ENCODE measurements at regions not wholly inside any gene's neighbourhood (a gene's known extent, or its start where the extent isn't known, plus 50 kb on each side); places are given as distances from the start of the nearest gene placed in this dataset.

DNA sequence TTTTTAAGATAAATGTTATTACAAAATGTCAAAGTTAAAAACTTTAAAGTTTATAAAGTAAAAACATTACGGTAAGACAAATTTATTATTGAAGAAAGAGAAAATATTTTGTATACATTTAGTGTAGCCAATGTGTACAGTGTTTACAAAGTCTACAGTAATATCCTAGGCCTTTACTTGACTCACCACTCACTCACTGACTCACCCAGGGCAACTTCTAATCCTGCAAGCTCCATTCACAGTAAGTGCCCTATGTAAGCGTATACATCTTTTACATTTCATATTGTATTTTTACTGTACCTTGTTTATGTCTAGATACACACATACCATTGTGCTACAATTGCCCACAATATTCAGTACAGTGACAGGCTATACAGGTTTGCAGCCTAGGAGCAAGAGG lies 448.2 kb downstream of the KCTD12 start:
- no peak for DNase-seq
- in situ Hi-C loops (cut with MboI; ENCODE audit: low pct_unique_long_range_greater_than_20kb, low sequenced_read_pairs): no loop called here

DNA sequence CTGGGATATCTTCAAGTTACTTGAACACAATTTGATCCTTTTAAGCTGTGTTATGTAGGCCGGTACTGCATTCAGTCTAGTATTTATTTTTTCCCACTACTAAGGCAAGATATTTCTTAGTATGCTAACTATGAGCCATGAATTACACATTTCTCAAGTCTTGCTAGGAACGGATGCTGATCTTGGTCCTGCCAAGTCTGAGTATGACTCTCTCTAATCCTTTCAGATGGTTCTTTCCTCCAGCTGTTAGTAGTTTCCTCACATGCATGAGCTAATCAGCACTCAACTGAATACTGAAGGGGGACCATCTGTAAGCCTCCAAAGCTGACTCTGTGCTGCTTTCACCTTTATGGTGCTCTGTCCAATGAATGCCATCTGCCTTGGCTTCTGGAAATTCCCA lies 460.3 kb downstream of the KCTD12 start:
- in situ Hi-C loops (cut with MboI; ENCODE audit: low pct_unique_long_range_greater_than_20kb, low sequenced_read_pairs): no loop called here
- DNase-seq: no peak

DNA sequence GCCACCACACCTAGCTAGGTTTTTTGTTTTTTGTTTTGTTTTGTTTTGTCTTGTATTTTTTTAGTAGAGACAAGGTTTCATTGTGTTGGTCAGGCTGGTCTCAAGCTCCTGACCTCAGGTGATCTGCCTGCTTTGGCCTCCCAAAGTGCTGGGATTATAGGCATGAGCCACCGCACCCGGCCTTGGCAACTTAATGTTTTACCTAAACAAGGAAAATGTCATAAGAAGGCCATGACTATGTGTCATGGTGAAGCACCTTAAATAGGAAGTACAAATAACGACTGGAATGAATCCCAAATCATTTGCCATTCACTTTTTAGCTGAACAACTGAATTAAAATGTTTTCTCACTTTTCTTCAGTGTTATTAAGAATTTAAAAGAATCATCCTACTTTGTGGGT lies 465.2 kb downstream of the KCTD12 start:
- no peak for DNase-seq
- in situ Hi-C loops (cut with MboI; ENCODE audit: low pct_unique_long_range_greater_than_20kb, low sequenced_read_pairs): no loop called here

GRCh38 chr13:76418404-76418803 lies 467.8 kb downstream of the KCTD12 start:
- in situ Hi-C loops (cut with MboI; ENCODE audit: low pct_unique_long_range_greater_than_20kb, low sequenced_read_pairs): no loop called here
- DNase-seq: no peak

GRCh38 chr13:76414320-76414719 lies 471.9 kb downstream of the KCTD12 start:
- in situ Hi-C loops (cut with MboI; ENCODE audit: low pct_unique_long_range_greater_than_20kb, low sequenced_read_pairs): no loop called here
- no peak for DNase-seq

GRCh38 chr13:76406243-76406642 lies 480.0 kb downstream of the KCTD12 start:
- DNase-seq: no peak
- in situ Hi-C loops (cut with MboI; ENCODE audit: low pct_unique_long_range_greater_than_20kb, low sequenced_read_pairs): no loop called here

- in situ Hi-C loops (cut with MboI; ENCODE audit: low pct_unique_long_range_greater_than_20kb, low sequenced_read_pairs): no loop called here
- no peak for DNase-seq
Measured at GRCh38 chr13:76398425-76398824, 487.8 kb downstream of the KCTD12 start.

GRCh38 chr13:76397413-76397812 lies 488.8 kb downstream of the KCTD12 start:
- no peak for DNase-seq
- in situ Hi-C loops (cut with MboI; ENCODE audit: low pct_unique_long_range_greater_than_20kb, low sequenced_read_pairs): no loop called here

- no peak for DNase-seq
- in situ Hi-C loops (cut with MboI; ENCODE audit: low pct_unique_long_range_greater_than_20kb, low sequenced_read_pairs): no loop called here
Measured at GRCh38 chr13:76389321-76389720, 496.9 kb downstream of the KCTD12 start.

GRCh38 chr13:76387566-76387965 lies 498.6 kb downstream of the KCTD12 start:
- in situ Hi-C loops (cut with MboI; ENCODE audit: low pct_unique_long_range_greater_than_20kb, low sequenced_read_pairs): no loop called here
- DNase-seq: no peak

DNA sequence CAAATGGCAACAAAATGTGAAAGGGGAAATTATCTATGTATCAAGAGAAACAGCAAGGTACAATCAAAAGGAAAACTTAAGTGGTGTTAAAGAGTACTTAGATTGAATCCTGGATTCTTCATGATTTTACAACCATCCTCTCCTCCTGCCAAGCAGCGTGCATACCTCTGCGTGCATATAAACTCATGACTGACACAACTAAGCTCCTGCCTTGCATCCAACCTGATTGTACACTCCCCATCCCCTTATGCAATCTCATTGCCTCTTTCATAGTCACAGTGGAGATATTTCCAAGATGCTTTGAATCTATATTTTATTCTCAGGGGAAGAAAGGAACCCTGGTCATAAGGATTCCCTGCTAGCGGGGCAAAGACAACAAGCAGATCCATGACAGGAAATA lies 499.9 kb downstream of the KCTD12 start:
- in situ Hi-C loops (cut with MboI; ENCODE audit: low pct_unique_long_range_greater_than_20kb, low sequenced_read_pairs): no loop called here
- no peak for DNase-seq

- in situ Hi-C loops (cut with MboI; ENCODE audit: low pct_unique_long_range_greater_than_20kb, low sequenced_read_pairs): no loop called here
- no peak for DNase-seq
Measured at GRCh38 chr13:76385586-76385985, 500.6 kb downstream of the KCTD12 start.

- in situ Hi-C loops (cut with MboI; ENCODE audit: low pct_unique_long_range_greater_than_20kb, low sequenced_read_pairs): no loop called here
- DNase-seq: no peak
Measured at GRCh38 chr13:76383676-76384461, 502.3 kb downstream of the KCTD12 start.

DNA sequence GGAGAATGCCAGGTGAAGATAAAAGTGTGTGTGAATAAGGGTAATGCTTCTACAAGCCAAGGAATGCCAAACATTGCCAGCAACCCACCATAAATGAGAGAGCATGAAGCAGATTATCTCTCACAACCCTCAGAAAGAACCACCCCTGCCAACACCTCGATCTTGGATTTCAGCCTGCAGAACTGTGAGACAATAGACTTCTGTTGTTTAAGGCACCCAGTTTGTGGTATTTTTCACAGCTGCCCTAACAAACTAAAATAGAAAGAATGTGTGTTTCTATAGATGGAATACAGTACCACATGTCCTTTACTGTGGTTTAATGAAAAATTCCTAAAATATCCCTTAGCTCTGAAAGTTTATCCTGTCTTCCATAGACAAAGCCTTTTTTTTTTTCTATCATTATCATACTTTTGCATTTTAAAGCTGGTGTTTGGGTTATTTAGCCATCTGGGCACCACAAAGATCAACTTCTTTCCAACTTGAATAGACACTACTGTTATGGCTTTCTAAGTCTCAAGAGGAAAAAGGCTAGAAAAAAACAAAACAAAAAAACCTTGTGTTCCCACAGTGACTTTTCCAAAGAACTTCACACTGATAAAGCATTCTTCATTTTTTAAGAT lies 505.6 kb downstream of the KCTD12 start:
- in situ Hi-C loops (cut with MboI; ENCODE audit: low pct_unique_long_range_greater_than_20kb, low sequenced_read_pairs): no loop called here
- no peak for DNase-seq

- in situ Hi-C loops (cut with MboI; ENCODE audit: low pct_unique_long_range_greater_than_20kb, low sequenced_read_pairs): no loop called here
- no peak for DNase-seq
Measured at GRCh38 chr13:76379341-76380105, 506.7 kb downstream of the KCTD12 start.

GRCh38 chr13:76378767-76379166 lies 507.4 kb downstream of the KCTD12 start:
- in situ Hi-C loops (cut with MboI; ENCODE audit: low pct_unique_long_range_greater_than_20kb, low sequenced_read_pairs): no loop called here
- DNase-seq: no peak

DNA sequence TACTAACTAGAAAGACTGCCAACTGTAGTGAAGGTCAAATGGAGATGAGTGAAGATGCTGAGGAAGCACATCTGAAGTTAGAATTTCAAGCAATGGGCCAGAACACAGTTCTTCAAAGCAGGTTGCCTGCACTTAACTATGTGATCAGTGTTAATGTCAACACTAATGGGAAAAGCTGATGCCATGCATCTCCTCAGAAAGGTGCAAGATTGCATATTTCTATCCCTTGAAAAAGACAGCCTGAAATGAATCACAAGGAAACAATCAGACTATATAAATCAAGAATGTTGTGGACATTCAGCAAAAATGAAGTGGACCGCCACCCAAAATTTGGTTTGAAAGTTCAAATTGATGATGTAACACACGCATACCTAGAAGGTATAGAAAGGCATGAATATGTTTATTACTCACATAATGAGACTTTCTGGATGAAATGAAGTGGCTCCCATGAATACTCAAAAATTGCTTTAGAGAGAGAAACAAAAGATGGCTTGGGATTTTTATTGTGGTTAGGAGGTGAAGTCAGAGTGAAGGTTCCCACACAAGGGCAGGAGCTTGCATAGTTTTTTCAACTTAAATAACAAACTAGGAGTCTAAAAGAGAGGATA lies 522.4 kb downstream of the KCTD12 start:
- no peak for DNase-seq
- in situ Hi-C loops (cut with MboI; ENCODE audit: low pct_unique_long_range_greater_than_20kb, low sequenced_read_pairs): no loop called here

DNA sequence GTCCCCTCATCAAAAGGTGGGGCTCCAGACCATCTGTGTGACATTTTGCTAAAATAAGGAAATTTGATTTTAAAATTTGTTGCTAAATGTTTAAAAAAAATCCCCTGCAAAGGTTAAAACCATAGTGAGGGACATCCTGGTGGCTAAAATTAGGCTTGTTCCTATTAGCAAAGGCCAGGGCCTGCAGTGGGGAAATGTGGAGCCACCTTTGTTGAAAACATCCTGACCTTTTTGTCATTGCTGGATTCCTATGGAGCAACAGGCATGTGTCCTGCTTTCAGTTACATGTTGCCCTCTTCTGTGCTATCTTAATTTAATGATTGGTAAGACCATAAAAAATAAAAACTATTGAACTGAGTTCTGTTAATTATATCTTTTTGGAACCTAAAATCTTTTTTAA lies 524.3 kb downstream of the KCTD12 start:
- DNase-seq: no peak
- in situ Hi-C loops (cut with MboI; ENCODE audit: low pct_unique_long_range_greater_than_20kb, low sequenced_read_pairs): no loop called here

DNA sequence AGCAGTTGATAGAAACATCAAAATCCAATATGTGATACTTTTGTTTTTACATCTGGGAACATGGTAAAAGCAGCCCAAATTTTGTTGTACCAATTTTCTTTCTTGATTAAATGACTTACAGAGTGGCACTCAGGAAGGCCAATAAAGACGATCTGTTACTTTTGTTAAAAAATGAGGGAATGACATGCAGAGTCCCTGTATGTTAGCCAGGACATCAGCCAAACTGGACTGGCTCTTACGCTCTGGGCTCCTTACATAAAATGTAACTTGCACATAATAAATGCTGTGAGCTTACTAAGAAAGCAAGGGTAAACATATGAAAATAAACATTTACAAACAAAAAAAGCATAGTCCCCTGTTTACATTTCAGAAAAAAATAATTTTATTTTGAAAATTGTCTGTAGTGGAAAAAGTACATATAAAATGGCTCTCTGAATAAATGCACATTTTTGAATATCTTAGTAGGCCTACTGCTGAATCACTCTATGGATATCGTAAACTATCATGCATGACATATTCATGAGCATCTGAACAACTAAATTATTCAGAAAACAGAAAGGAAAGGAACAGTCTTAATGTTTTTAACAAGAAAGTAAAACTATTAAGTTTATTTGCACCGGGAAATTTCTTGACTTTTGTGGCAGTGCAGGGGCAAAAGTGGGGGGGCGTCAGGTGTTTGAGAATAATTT lies 534.5 kb downstream of the KCTD12 start:
- in situ Hi-C loops (cut with MboI; ENCODE audit: low pct_unique_long_range_greater_than_20kb, low sequenced_read_pairs): no loop called here
- no peak for DNase-seq
